Fibroblast of lung (primary cell): ENCODE measurements at regions not wholly inside any gene's neighbourhood (a gene's known extent, or its start where the extent isn't known, plus 50 kb on each side); places are given as distances from the start of the nearest gene placed in this dataset.

ENCODE experiments used
- DNase-seq, 2 donors: peaks; one replicate each; pipeline versions ENCODE4 v3.0.0 to v3.0.0-alpha.2; 2010; ENCODE audit warnings: low read depth in 2 of 2
- H2AFZ ChIP-seq: 2 replicates; pipeline ENCODE4 v1.5.1; 2012; ENCODE audit warnings: low read length, control low read depth, inconsistent platforms
- H3K27ac ChIP-seq: 2 replicates; pipeline ENCODE4 v1.5.1; 2011; ENCODE audit warnings: low read length, control low read depth; ENCODE audit not compliant: insufficient read depth
- H3K27me3 ChIP-seq: 2 replicates; pipeline ENCODE4 v1.5.1; 2011; ENCODE audit warnings: mild to moderate bottlenecking, low read length; ENCODE audit not compliant: control insufficient read depth, insufficient read depth
- H3K36me3 ChIP-seq: 2 replicates; pipeline ENCODE4 v1.5.1; 2011; ENCODE audit warnings: low read length; ENCODE audit not compliant: control insufficient read depth, insufficient read depth
- H3K4me1 ChIP-seq: 2 replicates; pipeline ENCODE4 v1.5.1; 2011; ENCODE audit warnings: low read length; ENCODE audit not compliant: control insufficient read depth, insufficient read depth; ENCODE audit errors: extremely low read depth
- H3K4me2 ChIP-seq: 2 replicates; pipeline ENCODE4 v1.5.1; 2011; ENCODE audit warnings: low read length, control low read depth; ENCODE audit not compliant: insufficient read depth; ENCODE audit errors: extremely low read depth
- H3K4me3 ChIP-seq, 4 experiments: fragments of 200-600 bp in 1 of 4; sonication (generic) in 1 of 4; replicated peaks in 1 of 4; 2 replicates each; pipeline ENCODE4 v1.5.1; 2011 to 2016; ENCODE audit warnings: low read length in 4 of 4, low read depth in 3 of 4, mild to moderate bottlenecking in 3 of 4, control low read depth in 2 of 4, inconsistent platforms in 1 of 4, mixed read lengths in 1 of 4; ENCODE audit not compliant: insufficient read depth in 1 of 4; ENCODE audit errors: control extremely low read depth in 1 of 4
- H3K79me2 ChIP-seq: 2 replicates; pipeline ENCODE4 v1.5.1; 2012; ENCODE audit warnings: mild to moderate bottlenecking, low read length, inconsistent platforms; ENCODE audit not compliant: control insufficient read depth, insufficient read depth
- H3K9ac ChIP-seq: 2 replicates; pipeline ENCODE4 v1.5.1; 2011; ENCODE audit warnings: mild to moderate bottlenecking, low read length, control low read depth; ENCODE audit not compliant: insufficient read depth
- H3K9me3 ChIP-seq: 2 replicates; pipeline ENCODE4 v1.5.1; 2012; ENCODE audit warnings: low read depth, low read length; ENCODE audit not compliant: control insufficient read depth, insufficient read depth
- H4K20me1 ChIP-seq: 2 replicates; pipeline ENCODE4 v1.5.1; 2011; ENCODE audit warnings: low read length; ENCODE audit not compliant: control insufficient read depth, insufficient read depth; ENCODE audit errors: extremely low read depth
- EZH2 ChIP-seq: IDR thresholded peaks from 2 replicates; pipeline ENCODE4 v1.5.1; 2012; ENCODE audit warnings: low read length, control low read depth, mild to moderate bottlenecking; ENCODE audit errors: missing control alignments
- TF ChIP-seq, protein P1 (sequence below), 2 donors: IDR thresholded peaks in 1 of 2; conservative IDR thresholded peaks in 1 of 2; 1 replicate in 1 of 2; 2 replicates in 1 of 2; pipeline ENCODE4 v1.5.1; 2011 to 2012; ENCODE audit warnings: low read length in 2 of 2, control low read depth in 1 of 2, inconsistent platforms in 1 of 2, low read depth in 1 of 2, mild to moderate bottlenecking in 1 of 2

- DNase-seq = no peak
- no peak overlapping the region for H3K27ac ChIP-seq
- no peaks in the 10 kb centered on the region for H3K36me3 ChIP-seq
- H3K9ac ChIP-seq = no peak overlapping the region
- TF ChIP-seq, protein P1, sequence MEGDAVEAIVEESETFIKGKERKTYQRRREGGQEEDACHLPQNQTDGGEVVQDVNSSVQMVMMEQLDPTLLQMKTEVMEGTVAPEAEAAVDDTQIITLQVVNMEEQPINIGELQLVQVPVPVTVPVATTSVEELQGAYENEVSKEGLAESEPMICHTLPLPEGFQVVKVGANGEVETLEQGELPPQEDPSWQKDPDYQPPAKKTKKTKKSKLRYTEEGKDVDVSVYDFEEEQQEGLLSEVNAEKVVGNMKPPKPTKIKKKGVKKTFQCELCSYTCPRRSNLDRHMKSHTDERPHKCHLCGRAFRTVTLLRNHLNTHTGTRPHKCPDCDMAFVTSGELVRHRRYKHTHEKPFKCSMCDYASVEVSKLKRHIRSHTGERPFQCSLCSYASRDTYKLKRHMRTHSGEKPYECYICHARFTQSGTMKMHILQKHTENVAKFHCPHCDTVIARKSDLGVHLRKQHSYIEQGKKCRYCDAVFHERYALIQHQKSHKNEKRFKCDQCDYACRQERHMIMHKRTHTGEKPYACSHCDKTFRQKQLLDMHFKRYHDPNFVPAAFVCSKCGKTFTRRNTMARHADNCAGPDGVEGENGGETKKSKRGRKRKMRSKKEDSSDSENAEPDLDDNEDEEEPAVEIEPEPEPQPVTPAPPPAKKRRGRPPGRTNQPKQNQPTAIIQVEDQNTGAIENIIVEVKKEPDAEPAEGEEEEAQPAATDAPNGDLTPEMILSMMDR (conservative IDR thresholded peaks at IDR 0.05 in 1 of 2, IDR thresholded peaks at IDR 0.05 in 1 of 2; ENCODE audit: low read depth in 1 of 2, low read length in 2 of 2) = no peak
- no peak for TF ChIP-seq EZH2
- H4K20me1 ChIP-seq = no peaks in the 10 kb centered on the region
- no peak overlapping the region for H3K4me3 ChIP-seq
- no peaks in the 10 kb centered on the region for H3K9me3 ChIP-seq
- H3K4me1 ChIP-seq = no peaks in the 10 kb centered on the region
- H3K79me2 ChIP-seq = no peaks in the 10 kb centered on the region
- H3K27me3 ChIP-seq = no peaks in the 10 kb centered on the region
- no peak overlapping the region for H2AFZ ChIP-seq
- H3K4me2 ChIP-seq = no peak overlapping the region
Measured at GRCh38 chr10:105727131-105727530, 1086.0 kb downstream of the SORCS3 start.

DNA sequence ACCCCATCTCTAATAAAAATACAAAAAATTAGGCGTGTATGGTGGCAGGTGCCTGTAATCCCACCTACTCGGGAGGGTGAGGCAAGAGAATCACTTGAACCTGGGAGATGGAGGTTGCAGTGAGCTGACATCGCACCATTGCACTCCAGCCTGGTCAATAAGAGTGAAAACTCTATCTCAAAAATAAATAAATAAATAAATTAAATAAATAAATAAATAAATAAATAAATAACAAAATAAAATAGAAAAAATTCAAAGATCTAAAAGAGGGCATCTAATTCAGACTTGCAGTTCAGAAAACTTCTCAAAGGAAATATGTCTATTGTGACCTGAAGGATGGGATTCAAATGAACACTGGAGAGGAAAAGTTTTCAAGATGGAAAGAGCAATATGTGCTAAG lies 1085.1 kb downstream of the SORCS3 start:
- Histone ChIP-seq H3K79me2 (no peaks in the 10 kb centered on the region), H3K27ac (no peak overlapping the region), H3K4me3 (no peak overlapping the region), H3K9ac (no peak overlapping the region), H2AFZ (no peak overlapping the region), H3K4me1 (no peaks in the 10 kb centered on the region), H3K4me2 (no peak overlapping the region), H3K9me3 (no peaks in the 10 kb centered on the region), H4K20me1 (no peaks in the 10 kb centered on the region), H3K36me3 (no peaks in the 10 kb centered on the region), H3K27me3 (no peaks in the 10 kb centered on the region)
- DNase-seq = no peak
- TF ChIP-seq, protein P1 (conservative IDR thresholded peaks at IDR 0.05 in 1 of 2, IDR thresholded peaks at IDR 0.05 in 1 of 2; ENCODE audit: low read depth in 1 of 2, low read length in 2 of 2) = no peak
- no peak for TF ChIP-seq EZH2

- H3K4me3 ChIP-seq = no peak overlapping the region
- no peaks in the 10 kb centered on the region for H3K36me3 ChIP-seq
- no peaks in the 10 kb centered on the region for H3K79me2 ChIP-seq
- H3K4me1 ChIP-seq = no peaks in the 10 kb centered on the region
- no peak overlapping the region for H3K27ac ChIP-seq
- no peak overlapping the region for H3K9ac ChIP-seq
- H2AFZ ChIP-seq = no peak overlapping the region
- DNase-seq = no peak
- H3K4me2 ChIP-seq = no peak overlapping the region
- H3K9me3 ChIP-seq = no peaks in the 10 kb centered on the region
- H4K20me1 ChIP-seq = no peaks in the 10 kb centered on the region
- H3K27me3 ChIP-seq = no peaks in the 10 kb centered on the region
- TF ChIP-seq EZH2 = no peak
- TF ChIP-seq, protein P1 (conservative IDR thresholded peaks at IDR 0.05 in 1 of 2, IDR thresholded peaks at IDR 0.05 in 1 of 2; ENCODE audit: low read depth in 1 of 2, low read length in 2 of 2) = no peak
Measured at GRCh38 chr10:105725007-105725406, 1083.9 kb downstream of the SORCS3 start.
